GM12878 (cell line): ENCODE measurements at regions not wholly inside any gene's neighbourhood (a gene's known extent, or its start where the extent isn't known, plus 50 kb on each side); places are given as distances from the start of the nearest gene placed in this dataset.
"Not testable (repeated sequence)": the region's sequence is repeated elsewhere in the genome, so short reads cannot be mapped to it uniquely, and the experiment has no call there.

ENCODE experiments used
- ATAC-seq: fragments of 200-7000 bp; cut with Tn5 transposase; 3 replicates; pipeline ENCODE4 v1.9.1; 2020; ENCODE audit warnings: mild to moderate bottlenecking, moderate library complexity
- BruUV-seq: library from RNA; stranded (reverse); fragments of 400-500 nt; replicated peaks from 2 replicates; lab custom pipeline; 2021; lab: Mats Ljungman, UMichigan
- CTCF ChIA-PET: fragments of 300-600 bp; sonication (Branson Sonifier 250); formaldehyde crosslinking; extraction: SDS; loops from one replicate; lab custom pipeline; 2021; ENCODE audit warnings: inconsistent platforms; lab: Yijun Ruan, JAX
- POLR2A ChIA-PET: fragments of 350-600 bp; formaldehyde crosslinking; extraction: SDS; loops from one replicate; lab custom pipeline; 2021; ENCODE audit warnings: inconsistent platforms; lab: Charles Lee
- RAD21 ChIA-PET: fragments of 300-600 bp; sonication (Branson Sonifier 250); formaldehyde crosslinking; loops from one replicate; lab custom pipeline; 2023; ENCODE audit warnings: antibody characterized with exemption; ENCODE audit not compliant: unreplicated experiment; lab: Charles Lee
- SMC1A ChIA-PET: fragments of 300-600 bp; sonication (Branson Sonifier 250); formaldehyde crosslinking; loops from one replicate; lab custom pipeline; 2023; ENCODE audit not compliant: unreplicated experiment, uncharacterized antibody; lab: Charles Lee
- DNase-seq: peaks from one replicate; pipeline ENCODE4 v3.0.0-alpha.2; 2011; ENCODE audit warnings: low read depth, low spot score
- FAIRE-seq: peaks from 3 replicates; lab custom pipeline; 2011; peaks lifted over from hg19 to GRCh38; lab: Jason Lieb, UNC
- H2AFZ ChIP-seq: 2 replicates; pipeline ENCODE4 v1.6.0; 2011; ENCODE audit warnings: low read depth, low read length, control low read depth; ENCODE audit not compliant: control insufficient read depth
- H3K27ac ChIP-seq: 2 replicates; pipeline ENCODE4 v1.5.1; 2011; ENCODE audit warnings: control low read depth; ENCODE audit not compliant: control insufficient read depth, insufficient read depth
- H3K27me3 ChIP-seq, 2 experiments: replicated peaks in 1 of 2; 2 replicates each; pipeline versions ENCODE4 v1.6.0 to v1.6.1; 2011; ENCODE audit warnings: low read length in 1 of 2; ENCODE audit not compliant: control insufficient read depth in 2 of 2, insufficient read depth in 2 of 2
- H3K36me3 ChIP-seq, 2 experiments: 2 replicates each; pipeline ENCODE4 v1.5.1; 2011; ENCODE audit warnings: low read length in 1 of 2; ENCODE audit not compliant: control insufficient read depth in 2 of 2, insufficient read depth in 2 of 2
- H3K4me1 ChIP-seq: 2 replicates; pipeline ENCODE4 v1.6.1; 2011; ENCODE audit warnings: mild to moderate bottlenecking, low read length, moderate library complexity, mixed read lengths; ENCODE audit not compliant: control insufficient read depth, insufficient read depth
- H3K4me2 ChIP-seq: 2 replicates; pipeline ENCODE4 v1.6.0; 2011; ENCODE audit warnings: control low read depth; ENCODE audit not compliant: control insufficient read depth, insufficient read depth
- H3K4me3 ChIP-seq: fragments of 200-600 bp; sonication (generic); 2 replicates; pipeline ENCODE4 v1.5.1; 2016
- H3K79me2 ChIP-seq: 2 replicates; pipeline ENCODE4 v1.6.0; 2011; ENCODE audit warnings: low read length; ENCODE audit not compliant: control insufficient read depth, insufficient read depth
- H3K9ac ChIP-seq: 2 replicates; pipeline ENCODE4 v1.8.0; 2011; ENCODE audit warnings: low read length, control low read depth, mixed read lengths; ENCODE audit not compliant: control insufficient read depth, insufficient read depth
- H3K9me3 ChIP-seq: replicated peaks from 3 replicates; pipeline ENCODE4 v1.5.1; 2011; ENCODE audit warnings: mild to moderate bottlenecking, low read length; ENCODE audit not compliant: control insufficient read depth, insufficient read depth
- H4K20me1 ChIP-seq: 2 replicates; pipeline ENCODE4 v1.6.0; 2011; ENCODE audit not compliant: control insufficient read depth, insufficient read depth
- ATF7 ChIP-seq: fragments of 450-650 bp; IDR thresholded peaks from 2 replicates; pipeline ENCODE4 v1.6.1; 2016; ENCODE audit warnings: low read depth, mild to moderate bottlenecking
- BHLHE40 ChIP-seq, 2 experiments: fragments of 450-650 bp in 1 of 2; IDR thresholded peaks; 2 replicates each; pipeline ENCODE4 v1.6.1; 2011 to 2017; ENCODE audit warnings: low read depth in 2 of 2, borderline replicate concordance in 1 of 2, improper control_type of control experiment in 1 of 2, low read length in 1 of 2, mild to moderate bottlenecking in 1 of 2
- DPF2 ChIP-seq: fragments of 450-650 bp; IDR thresholded peaks from 2 replicates; pipeline ENCODE4 v1.6.1; 2017; ENCODE audit warnings: mild to moderate bottlenecking
- EP300 ChIP-seq, 2 experiments: fragments of 150-350 bp in 1 of 2; IDR thresholded peaks; 2 replicates each; pipeline ENCODE4 v1.6.1; 2011 to 2012; ENCODE audit warnings: low read depth in 2 of 2, low read length in 2 of 2, borderline replicate concordance in 1 of 2, improper control_type of control experiment in 1 of 2, inconsistent platforms in 1 of 2; ENCODE audit not compliant: control insufficient read depth in 1 of 2
- GATAD2B ChIP-seq: fragments of 450-650 bp; conservative IDR thresholded peaks from 2 replicates; pipeline ENCODE4 v1.6.1; 2017; ENCODE audit warnings: low read depth, mild to moderate bottlenecking, moderate library complexity
- HDGF ChIP-seq: fragments of 450-650 bp; IDR thresholded peaks from 2 replicates; pipeline ENCODE4 v1.6.1; 2016; ENCODE audit warnings: antibody characterized with exemption
- IKZF1 ChIP-seq: fragments of 450-650 bp; conservative IDR thresholded peaks from 2 replicates; pipeline ENCODE4 v1.6.1; 2017; ENCODE audit warnings: antibody characterized with exemption, mild to moderate bottlenecking
- IKZF2 ChIP-seq, 2 experiments: fragments of 450-650 bp; IDR thresholded peaks; 2 replicates each; pipeline ENCODE4 v1.6.1; 2017; ENCODE audit warnings: mild to moderate bottlenecking in 2 of 2, moderate library complexity in 2 of 2
- MEF2B ChIP-seq: fragments of 450-650 bp; IDR thresholded peaks from 2 replicates; pipeline ENCODE4 v1.6.1; 2018; ENCODE audit warnings: mild to moderate bottlenecking, moderate library complexity; ENCODE audit not compliant: partially characterized antibody, poor library complexity, severe bottlenecking
- MTA2 ChIP-seq: fragments of 450-650 bp; IDR thresholded peaks from 2 replicates; pipeline ENCODE4 v1.6.1; 2016; ENCODE audit warnings: low read depth, mild to moderate bottlenecking, moderate library complexity
- NBN ChIP-seq: fragments of 450-650 bp; IDR thresholded peaks from 2 replicates; pipeline ENCODE4 v1.6.1; 2016
- RB1 ChIP-seq: fragments of 450-650 bp; formaldehyde crosslinking; IDR thresholded peaks from 2 replicates; pipeline ENCODE4 v1.6.1; 2017; ENCODE audit warnings: mild to moderate bottlenecking, borderline replicate concordance
- SMAD1 ChIP-seq: fragments of 450-650 bp; IDR thresholded peaks from 2 replicates; pipeline ENCODE4 v1.6.1; 2018; ENCODE audit warnings: mild to moderate bottlenecking, low read depth; ENCODE audit not compliant: partially characterized antibody
- WGBS: methylation state at CpG from one replicate; pipeline ENCODE4 v1.1.6; 2016; ENCODE audit warnings: low lambda C conversion rate; ENCODE audit not compliant: insufficient replicate concordance, insufficient coverage; ENCODE audit errors: missing lambda C conversion rate; 5-methylcytosine and 5-hydroxymethylcytosine counted together
- in situ Hi-C: fragments of 300-500 bp; cut with MboI; formaldehyde crosslinking; loops from 9 replicates; pipeline ENCODE4 v1.14.3; 2018; ENCODE audit warnings: mixed read lengths
- intact Hi-C: fragments of 100-400 bp; cut with micrococcal nuclease; formaldehyde crosslinking; loops from one replicate; pipeline ENCODE4 v1.14.2; 2022; ENCODE audit not compliant: unreplicated experiment
- TF ChIP-seq, protein P1 (sequence below): fragments of 450-650 bp; IDR thresholded peaks from 2 replicates; pipeline ENCODE4 v1.6.1; 2017; ENCODE audit warnings: low read depth, mild to moderate bottlenecking, moderate library complexity
- TF ChIP-seq, protein P2 (sequence below): fragments of 450-650 bp; IDR thresholded peaks from 2 replicates; pipeline ENCODE4 v1.6.1; 2017; ENCODE audit warnings: mild to moderate bottlenecking, moderate library complexity

DNA sequence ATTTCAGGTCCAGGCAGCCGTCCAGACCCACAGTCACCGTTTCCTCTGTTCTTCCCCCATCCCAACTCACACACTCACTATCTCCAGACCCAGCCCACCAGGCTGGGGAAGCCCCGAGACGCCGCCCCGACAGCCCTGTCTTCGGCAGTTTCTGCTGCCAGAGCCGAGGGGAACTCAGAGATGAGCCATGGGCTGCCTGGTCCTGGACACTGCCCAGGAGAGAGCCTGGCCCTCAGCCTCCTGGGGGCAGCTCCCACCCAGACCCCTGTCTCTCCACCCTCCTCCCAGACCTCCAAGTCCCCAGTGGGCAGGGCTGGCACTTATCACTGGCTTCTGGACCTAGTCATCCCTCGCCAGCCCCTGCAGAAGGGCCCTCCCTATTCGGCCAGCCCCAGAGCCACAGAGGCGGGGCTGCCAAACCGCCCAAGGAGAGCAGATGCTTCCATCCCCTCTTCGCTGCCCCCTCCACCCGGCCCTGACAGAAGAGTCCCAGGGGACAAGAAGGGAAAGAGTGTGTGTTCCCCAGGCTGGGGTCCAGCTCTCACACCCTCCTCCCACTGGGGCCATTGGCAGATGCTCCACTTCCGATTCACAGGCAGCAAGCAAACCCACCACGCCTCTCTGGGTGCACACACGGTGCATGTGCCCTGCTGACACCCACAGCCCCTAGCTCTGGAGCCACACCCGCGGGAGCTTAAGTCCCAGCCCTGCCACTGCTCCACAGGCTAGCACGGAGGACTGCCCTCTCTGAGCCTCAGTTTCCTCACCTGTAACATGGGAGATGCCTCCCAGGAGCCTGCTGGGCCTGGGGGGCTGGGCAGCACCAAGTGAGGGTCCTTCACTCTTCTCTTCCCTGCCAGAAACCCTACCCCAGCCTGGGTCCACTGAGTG, 186.4 kb downstream of the TBC1D2B start:
- H3K27ac ChIP-seq, H3K79me2 ChIP-seq, H3K4me2 ChIP-seq, H2AFZ ChIP-seq, in situ Hi-C loops, H3K27me3 ChIP-seq, H4K20me1 ChIP-seq, H3K4me1 ChIP-seq, H3K9ac ChIP-seq, DNase-seq, BruUV-seq, SMC1A ChIA-PET, intact Hi-C loops, H3K36me3 ChIP-seq, H3K4me3 ChIP-seq, H3K9me3 ChIP-seq: not testable (repeated sequence)
- CTCF ChIA-PET = interaction anchor here (1.4 to 1.8 kb wide), 2 partner anchors 9 to 13 kb away, joined by 4 to 7 read pairs; no protein-coding TSS in a partner anchor
- ATAC-seq (peak; percentile 84), FAIRE-seq (peak; percentile 72)
- WGBS = under 1% methylated on average over 18 of the region's 20 CpGs
- RAD21 ChIA-PET = interaction anchor here (1.0 kb wide), 1 partner anchor 9 kb away, joined by 3 read pairs; no protein-coding TSS in a partner anchor
- peak; percentile 34; the same call in 1 of the 2 replicates for TF ChIP-seq RB1
- peak; percentile 84 for TF ChIP-seq IKZF1
- peak; percentile 67 to 77; a peak in 2 of 4 replicates for TF ChIP-seq IKZF2 (IDR thresholded peaks at IDR 0.05)
- TF ChIP-seq, protein P1, sequence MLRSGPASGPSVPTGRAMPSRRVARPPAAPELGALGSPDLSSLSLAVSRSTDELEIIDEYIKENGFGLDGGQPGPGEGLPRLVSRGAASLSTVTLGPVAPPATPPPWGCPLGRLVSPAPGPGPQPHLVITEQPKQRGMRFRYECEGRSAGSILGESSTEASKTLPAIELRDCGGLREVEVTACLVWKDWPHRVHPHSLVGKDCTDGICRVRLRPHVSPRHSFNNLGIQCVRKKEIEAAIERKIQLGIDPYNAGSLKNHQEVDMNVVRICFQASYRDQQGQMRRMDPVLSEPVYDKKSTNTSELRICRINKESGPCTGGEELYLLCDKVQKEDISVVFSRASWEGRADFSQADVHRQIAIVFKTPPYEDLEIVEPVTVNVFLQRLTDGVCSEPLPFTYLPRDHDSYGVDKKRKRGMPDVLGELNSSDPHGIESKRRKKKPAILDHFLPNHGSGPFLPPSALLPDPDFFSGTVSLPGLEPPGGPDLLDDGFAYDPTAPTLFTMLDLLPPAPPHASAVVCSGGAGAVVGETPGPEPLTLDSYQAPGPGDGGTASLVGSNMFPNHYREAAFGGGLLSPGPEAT = peak; percentile 57; the same call in 1 of the 2 replicates
- peak; percentile 58; the same call in 1 of the 2 replicates for TF ChIP-seq MTA2
- TF ChIP-seq, protein P2, sequence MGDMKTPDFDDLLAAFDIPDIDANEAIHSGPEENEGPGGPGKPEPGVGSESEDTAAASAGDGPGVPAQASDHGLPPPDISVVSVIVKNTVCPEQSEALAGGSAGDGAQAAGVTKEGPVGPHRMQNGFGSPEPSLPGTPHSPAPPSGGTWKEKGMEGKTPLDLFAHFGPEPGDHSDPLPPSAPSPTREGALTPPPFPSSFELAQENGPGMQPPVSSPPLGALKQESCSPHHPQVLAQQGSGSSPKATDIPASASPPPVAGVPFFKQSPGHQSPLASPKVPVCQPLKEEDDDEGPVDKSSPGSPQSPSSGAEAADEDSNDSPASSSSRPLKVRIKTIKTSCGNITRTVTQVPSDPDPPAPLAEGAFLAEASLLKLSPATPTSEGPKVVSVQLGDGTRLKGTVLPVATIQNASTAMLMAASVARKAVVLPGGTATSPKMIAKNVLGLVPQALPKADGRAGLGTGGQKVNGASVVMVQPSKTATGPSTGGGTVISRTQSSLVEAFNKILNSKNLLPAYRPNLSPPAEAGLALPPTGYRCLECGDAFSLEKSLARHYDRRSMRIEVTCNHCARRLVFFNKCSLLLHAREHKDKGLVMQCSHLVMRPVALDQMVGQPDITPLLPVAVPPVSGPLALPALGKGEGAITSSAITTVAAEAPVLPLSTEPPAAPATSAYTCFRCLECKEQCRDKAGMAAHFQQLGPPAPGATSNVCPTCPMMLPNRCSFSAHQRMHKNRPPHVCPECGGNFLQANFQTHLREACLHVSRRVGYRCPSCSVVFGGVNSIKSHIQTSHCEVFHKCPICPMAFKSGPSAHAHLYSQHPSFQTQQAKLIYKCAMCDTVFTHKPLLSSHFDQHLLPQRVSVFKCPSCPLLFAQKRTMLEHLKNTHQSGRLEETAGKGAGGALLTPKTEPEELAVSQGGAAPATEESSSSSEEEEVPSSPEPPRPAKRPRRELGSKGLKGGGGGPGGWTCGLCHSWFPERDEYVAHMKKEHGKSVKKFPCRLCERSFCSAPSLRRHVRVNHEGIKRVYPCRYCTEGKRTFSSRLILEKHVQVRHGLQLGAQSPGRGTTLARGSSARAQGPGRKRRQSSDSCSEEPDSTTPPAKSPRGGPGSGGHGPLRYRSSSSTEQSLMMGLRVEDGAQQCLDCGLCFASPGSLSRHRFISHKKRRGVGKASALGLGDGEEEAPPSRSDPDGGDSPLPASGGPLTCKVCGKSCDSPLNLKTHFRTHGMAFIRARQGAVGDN = peak; percentile 83
- peak; percentile 98 for TF ChIP-seq MEF2B
- 0 out of 2 replicates have a peak, but pooled peaks have one; percentile 64 for TF ChIP-seq NBN
- TF ChIP-seq HDGF = 0 out of 2 replicates have a peak, but pooled peaks have one; percentile 39
- peak; percentile 13 for TF ChIP-seq SMAD1
- 0 out of 4 replicates have a peak, but pooled peaks of 1 of the 2 experiments have one; percentile 31 for TF ChIP-seq EP300 (IDR thresholded peaks at IDR 0.05; ENCODE audit: borderline replicate concordance in 1 of 2, control insufficient read depth in 1 of 2, low read depth in 2 of 2, low read length in 2 of 2)
- peak; percentile 53; the same call in 1 of the 2 replicates for TF ChIP-seq DPF2
- peak; percentile 93 for TF ChIP-seq GATAD2B
- peak; percentile 21; the same call in 1 of the 2 replicates for TF ChIP-seq ATF7
- peak; percentile 39 to 74; a peak in 3 of 4 replicates for TF ChIP-seq BHLHE40 (IDR thresholded peaks at IDR 0.05; ENCODE audit: borderline replicate concordance in 1 of 2, low read depth in 2 of 2, low read length in 1 of 2)
- POLR2A ChIA-PET = interaction anchor here (0.5 kb wide), 1 partner anchor 243 kb away, joined by 3 read pairs; no protein-coding TSS in a partner anchor
